SK-N-SH treated with all-trans-retinoic acid at 6 μM for 48 hours (cell line): ENCODE measurements at regions not wholly inside any gene's neighbourhood (a gene's known extent, or its start where the extent isn't known, plus 50 kb on each side); places are given as distances from the start of the nearest gene placed in this dataset.
"Not testable (repeated sequence)": the region's sequence is repeated elsewhere in the genome, so short reads cannot be mapped to it uniquely, and the experiment has no call there.

Source experiments
- ARNTL ChIP-seq: fragments of 450-650 bp; formaldehyde crosslinking; IDR thresholded peaks from 2 replicates; pipeline ENCODE4 v1.5.0; 2020; ENCODE audit warnings: low read depth, mild to moderate bottlenecking, moderate library complexity, borderline replicate concordance
- BACH2 ChIP-seq: fragments of 250-450 bp; sonication (Bioruptor Pico); IDR thresholded peaks from 2 replicates; pipeline ENCODE4 v1.9.0; 2021; ENCODE audit warnings: mild to moderate bottlenecking, borderline replicate concordance
- CSRNP3 ChIP-seq: fragments of 250-450 bp; sonication (Bioruptor Pico); IDR thresholded peaks from 2 replicates; pipeline ENCODE4 v1.5.1; 2021; ENCODE audit warnings: mild to moderate bottlenecking, moderate library complexity
- ESRRG ChIP-seq: fragments of 250-450 bp; sonication (Bioruptor Pico); IDR thresholded peaks from 2 replicates; pipeline ENCODE4 v1.6.1; 2021; ENCODE audit warnings: mild to moderate bottlenecking
- ISL1 ChIP-seq: fragments of 250-450 bp; sonication (Bioruptor Pico); IDR thresholded peaks from 2 replicates; pipeline ENCODE4 v2.1.2; 2022; ENCODE audit warnings: mild to moderate bottlenecking, moderate library complexity
- OSR1 ChIP-seq: fragments of 250-450 bp; sonication (Bioruptor Pico); IDR thresholded peaks from 2 replicates; pipeline ENCODE4 v1.8.0; 2022; ENCODE audit warnings: moderate library complexity, mild to moderate bottlenecking, inconsistent platforms
- PATZ1 ChIP-seq: fragments of 250-450 bp; sonication (Bioruptor Pico); IDR thresholded peaks from 2 replicates; pipeline ENCODE4 v1.8.0; 2020; ENCODE audit warnings: mild to moderate bottlenecking, moderate library complexity, borderline replicate concordance
- POU6F1 ChIP-seq: fragments of 250-450 bp; sonication (Bioruptor Pico); IDR thresholded peaks from 2 replicates; pipeline ENCODE4 v1.8.0; 2021; ENCODE audit warnings: low read depth, mild to moderate bottlenecking, moderate library complexity, borderline replicate concordance
- RARB ChIP-seq: fragments of 250-450 bp; sonication (Bioruptor Pico); IDR thresholded peaks from 2 replicates; pipeline ENCODE4 v1.8.0; 2021; ENCODE audit warnings: mild to moderate bottlenecking, moderate library complexity
- SNAI2 ChIP-seq: fragments of 250-450 bp; sonication (Bioruptor Pico); IDR thresholded peaks from 2 replicates; pipeline ENCODE4 v1.5.0; 2020; ENCODE audit warnings: mild to moderate bottlenecking, moderate library complexity
- TCF4 ChIP-seq: fragments of 250-450 bp; sonication (Bioruptor Pico); IDR thresholded peaks from 2 replicates; pipeline ENCODE4 v1.8.0; 2021; ENCODE audit warnings: mild to moderate bottlenecking, moderate library complexity, borderline replicate concordance
- ZFP30 ChIP-seq: fragments of 450-650 bp; formaldehyde crosslinking; IDR thresholded peaks from 2 replicates; pipeline ENCODE4 v1.5.0; 2022; ENCODE audit warnings: mild to moderate bottlenecking, moderate library complexity
- ZNF8 ChIP-seq: fragments of 450-650 bp; formaldehyde crosslinking; IDR thresholded peaks from 2 replicates; pipeline ENCODE4 v1.5.0; 2020; ENCODE audit warnings: mild to moderate bottlenecking, moderate library complexity

GRCh38 chr6:26239415-26239814 is 125.6 kb upstream of the BTN3A2 start:
- not testable (repeated sequence) for TF ChIP-seq PATZ1 (CRISPR knock-in tag); BACH2; ZNF8; OSR1; TCF4 (CRISPR knock-in tag); CSRNP3 (CRISPR knock-in tag); ZFP30 (CRISPR knock-in tag); ESRRG (CRISPR knock-in tag); SNAI2 (CRISPR knock-in tag); ARNTL; RARB (CRISPR knock-in tag); ISL1; POU6F1 (CRISPR knock-in tag)
